GM21360 (cell line): ENCODE measurements at regions not wholly inside any gene's neighbourhood (a gene's known extent, or its start where the extent isn't known, plus 50 kb on each side); places are given as distances from the start of the nearest gene placed in this dataset.
A peak's percentile ranks its signal among the peaks of the same experiment; 100 is the strongest.
"Not testable (repeated sequence)": the region's sequence is repeated elsewhere in the genome, so short reads cannot be mapped to it uniquely, and the experiment has no call there.

Source experiments
- ATAC-seq: cut with Tn5 transposase; IDR thresholded peaks from one replicate; pipeline ENCODE4 v1.9.1; 2021; ENCODE audit warnings: mild to moderate bottlenecking, moderate library complexity; ENCODE audit not compliant: unreplicated experiment

- ATAC-seq: peak; percentile 87
These were observed 148.1 kb upstream of the NOTCH2NLA start for GRCh38 chr1:146376708-146377496.

- peak; percentile 56 for ATAC-seq
These were observed 147.5 kb upstream of the NOTCH2NLA start for GRCh38 chr1:146376309-146376707.

- ATAC-seq: not testable (repeated sequence)
These were observed 146.3 kb upstream of the NOTCH2NLA start for GRCh38 chr1:146375108-146375507.

GRCh38 chr1:146369940-146370339, 141.1 kb upstream of the NOTCH2NLA start:
- not testable (repeated sequence) for ATAC-seq

- not testable (repeated sequence) for ATAC-seq
These were observed 126.6 kb upstream of the NOTCH2NLA start for GRCh38 chr1:146355373-146355772.

GRCh38 chr1:146326863-146327262, 98.0 kb upstream of the NOTCH2NLA start:
- ATAC-seq: not testable (repeated sequence)

GRCh38 chr1:146324463-146324862, 95.6 kb upstream of the NOTCH2NLA start:
- ATAC-seq: not testable (repeated sequence)

GRCh38 chr1:146323302-146323701, 94.5 kb upstream of the NOTCH2NLA start:
- ATAC-seq: not testable (repeated sequence)

GRCh38 chr1:146322893-146323292, 94.1 kb upstream of the NOTCH2NLA start:
- ATAC-seq: not testable (repeated sequence)

- ATAC-seq: not testable (repeated sequence)
These were observed 89.9 kb upstream of the NOTCH2NLA start for GRCh38 chr1:146318715-146319114.

- not testable (repeated sequence) for ATAC-seq
These were observed 89.0 kb upstream of the NOTCH2NLA start for GRCh38 chr1:146317785-146318184.

- ATAC-seq: not testable (repeated sequence)
These were observed 85.8 kb upstream of the NOTCH2NLA start for GRCh38 chr1:146314449-146315246.

- ATAC-seq: not testable (repeated sequence)
These were observed 81.8 kb upstream of the NOTCH2NLA start for GRCh38 chr1:146310579-146310978.

GRCh38 chr1:146309427-146309826, 80.6 kb upstream of the NOTCH2NLA start:
- ATAC-seq: not testable (repeated sequence)

- not testable (repeated sequence) for ATAC-seq
These were observed 80.1 kb upstream of the NOTCH2NLA start for GRCh38 chr1:146308892-146309291.

- ATAC-seq: not testable (repeated sequence)
These were observed 79.3 kb upstream of the NOTCH2NLA start for GRCh38 chr1:146308152-146308551.

- peak; percentile 85 for ATAC-seq
These were observed 78.8 kb upstream of the NOTCH2NLA start for GRCh38 chr1:146307632-146308031.

GRCh38 chr1:146306651-146307050, 77.8 kb upstream of the NOTCH2NLA start:
- not testable (repeated sequence) for ATAC-seq

GRCh38 chr1:146305442-146305841, 76.6 kb upstream of the NOTCH2NLA start:
- not testable (repeated sequence) for ATAC-seq

- peak; percentile 93 for ATAC-seq
These were observed 69.7 kb upstream of the NOTCH2NLA start for GRCh38 chr1:146298575-146298897.

GRCh38 chr1:146297781-146298574, 69.2 kb upstream of the NOTCH2NLA start:
- ATAC-seq: peak; percentile 32
